ENCODE measurements at regions not wholly inside any gene's neighbourhood (a gene's known extent, or its start where the extent isn't known, plus 50 kb on each side); places are given as distances from the start of the nearest gene placed in this dataset.

GRCh38 chr18:73880387-73880786, 267.2 kb downstream of the FBXO15 start:
- Mint-ChIP-seq H3K36me3 (ENCODE audit: low read depth) (no peaks in the 10 kb centered on the region), H3K4me1 (no peaks in the 10 kb centered on the region), H3K27ac (no peak overlapping the region), H3K9me3 (no peaks in the 10 kb centered on the region), H3K4me3 (no peak overlapping the region), H3K27me3 (ENCODE audit: insufficient read depth) (no peaks in the 10 kb centered on the region)
- no peaks in the 10 kb centered on the region for H3K4me1 ChIP-seq (ENCODE audit: control insufficient read depth, insufficient read depth, low read length)
- H3K4me3 ChIP-seq (ENCODE audit: low read length) = no peak overlapping the region
- no peak overlapping the region for H3K9ac ChIP-seq (ENCODE audit: extremely low read depth, low read length, poor library complexity, severe bottlenecking)
- WGBS, 2 experiments (ENCODE audit: insufficient coverage in 1 of 2, insufficient read length in 1 of 2) = 67 to 95% methylated on average over 1 to 2 of the region's 2 CpGs
- DNase-seq = no peak
- H3K27me3 ChIP-seq (ENCODE audit: control insufficient read depth, insufficient read depth, low read length, poor library complexity, severe bottlenecking) = no peaks in the 10 kb centered on the region
- no peaks in the 10 kb centered on the region for H3K36me3 ChIP-seq (ENCODE audit: control insufficient read depth, insufficient read depth, low read length)
- no peaks in the 10 kb centered on the region for H3K9me3 ChIP-seq (ENCODE audit: control insufficient read depth, low read length)
- TF ChIP-seq, protein P1, sequence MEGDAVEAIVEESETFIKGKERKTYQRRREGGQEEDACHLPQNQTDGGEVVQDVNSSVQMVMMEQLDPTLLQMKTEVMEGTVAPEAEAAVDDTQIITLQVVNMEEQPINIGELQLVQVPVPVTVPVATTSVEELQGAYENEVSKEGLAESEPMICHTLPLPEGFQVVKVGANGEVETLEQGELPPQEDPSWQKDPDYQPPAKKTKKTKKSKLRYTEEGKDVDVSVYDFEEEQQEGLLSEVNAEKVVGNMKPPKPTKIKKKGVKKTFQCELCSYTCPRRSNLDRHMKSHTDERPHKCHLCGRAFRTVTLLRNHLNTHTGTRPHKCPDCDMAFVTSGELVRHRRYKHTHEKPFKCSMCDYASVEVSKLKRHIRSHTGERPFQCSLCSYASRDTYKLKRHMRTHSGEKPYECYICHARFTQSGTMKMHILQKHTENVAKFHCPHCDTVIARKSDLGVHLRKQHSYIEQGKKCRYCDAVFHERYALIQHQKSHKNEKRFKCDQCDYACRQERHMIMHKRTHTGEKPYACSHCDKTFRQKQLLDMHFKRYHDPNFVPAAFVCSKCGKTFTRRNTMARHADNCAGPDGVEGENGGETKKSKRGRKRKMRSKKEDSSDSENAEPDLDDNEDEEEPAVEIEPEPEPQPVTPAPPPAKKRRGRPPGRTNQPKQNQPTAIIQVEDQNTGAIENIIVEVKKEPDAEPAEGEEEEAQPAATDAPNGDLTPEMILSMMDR (conservative IDR thresholded peaks at IDR 0.05) = no peak
- no peak overlapping the region for H3K27ac ChIP-seq (ENCODE audit: low read depth, low read length)

- Mint-ChIP-seq H3K36me3 (ENCODE audit: low read depth) (no peaks in the 10 kb centered on the region), H3K27ac (no peak overlapping the region), H3K27me3 (ENCODE audit: insufficient read depth) (no peaks in the 10 kb centered on the region), H3K9me3 (no peaks in the 10 kb centered on the region), H3K4me1 (no peaks in the 10 kb centered on the region), H3K4me3 (no peak overlapping the region)
- Histone ChIP-seq H3K9me3 (ENCODE audit: control insufficient read depth, low read length) (no peaks in the 10 kb centered on the region), H3K27me3 (ENCODE audit: control insufficient read depth, insufficient read depth, low read length, poor library complexity, severe bottlenecking) (no peaks in the 10 kb centered on the region), H3K9ac (ENCODE audit: extremely low read depth, low read length, poor library complexity, severe bottlenecking) (no peak overlapping the region), H3K4me3 (ENCODE audit: low read length) (no peak overlapping the region), H3K27ac (ENCODE audit: low read depth, low read length) (no peak overlapping the region), H3K36me3 (ENCODE audit: control insufficient read depth, insufficient read depth, low read length) (no peaks in the 10 kb centered on the region), H3K4me1 (ENCODE audit: control insufficient read depth, insufficient read depth, low read length) (no peaks in the 10 kb centered on the region)
- TF ChIP-seq, protein P1 (conservative IDR thresholded peaks at IDR 0.05) = no peak
- 98% methylated on average over 2 of the region's 2 CpGs; no CpG with 5 or more reads in 1 of the 2 experiments for WGBS, 2 experiments (ENCODE audit: insufficient coverage in 1 of 2, insufficient read length in 1 of 2)
- DNase-seq = no peak
These were observed 267.9 kb downstream of the FBXO15 start for GRCh38 chr18:73879766-73880165.

GRCh38 chr18:73879328-73879727, 268.3 kb downstream of the FBXO15 start:
- Histone ChIP-seq H3K4me3 (ENCODE audit: low read length) (no peak overlapping the region), H3K27ac (ENCODE audit: low read depth, low read length) (no peak overlapping the region), H3K9me3 (ENCODE audit: control insufficient read depth, low read length) (no peaks in the 10 kb centered on the region), H3K36me3 (ENCODE audit: control insufficient read depth, insufficient read depth, low read length) (no peaks in the 10 kb centered on the region), H3K9ac (ENCODE audit: extremely low read depth, low read length, poor library complexity, severe bottlenecking) (no peak overlapping the region), H3K4me1 (ENCODE audit: control insufficient read depth, insufficient read depth, low read length) (no peaks in the 10 kb centered on the region), H3K27me3 (ENCODE audit: control insufficient read depth, insufficient read depth, low read length, poor library complexity, severe bottlenecking) (no peaks in the 10 kb centered on the region)
- Mint-ChIP-seq H3K9me3 (no peaks in the 10 kb centered on the region), H3K4me1 (no peaks in the 10 kb centered on the region), H3K36me3 (ENCODE audit: low read depth) (no peaks in the 10 kb centered on the region), H3K4me3 (no peak overlapping the region), H3K27ac (no peak overlapping the region), H3K27me3 (ENCODE audit: insufficient read depth) (no peaks in the 10 kb centered on the region)
- no peak for DNase-seq
- TF ChIP-seq, protein P1 (conservative IDR thresholded peaks at IDR 0.05) = no peak
- 87 to 100% methylated on average over 1 of the region's 1 CpG for WGBS, 2 experiments (ENCODE audit: insufficient coverage in 1 of 2, insufficient read length in 1 of 2)
